H9 (cell line): ENCODE measurements at regions not wholly inside any gene's neighbourhood (a gene's known extent, or its start where the extent isn't known, plus 50 kb on each side); places are given as distances from the start of the nearest gene placed in this dataset.

Source experiments
- DNase-seq: peaks from one replicate; pipeline ENCODE4 v3.0.0-alpha.2; 2017
- H2AFZ ChIP-seq: one replicate; pipeline ENCODE4 v1.6.1; 2013; ENCODE audit warnings: mild to moderate bottlenecking, low read length, control low read depth, moderate library complexity
- H2AK5ac ChIP-seq: 2 replicates; pipeline ENCODE4 v1.6.1; 2013; ENCODE audit warnings: low read length, control low read depth, mixed read lengths; ENCODE audit not compliant: insufficient read length
- H2BK120ac ChIP-seq: one replicate; pipeline ENCODE4 v1.6.1; 2013; ENCODE audit warnings: low read depth, mild to moderate bottlenecking, low read length, control low read depth, inconsistent platforms; ENCODE audit not compliant: poor library complexity, severe bottlenecking
- H2BK12ac ChIP-seq: 2 replicates; pipeline ENCODE4 v1.6.1; 2013; ENCODE audit warnings: low read length, control low read depth, mixed read lengths, low read depth; ENCODE audit not compliant: insufficient read length
- H2BK15ac ChIP-seq: 2 replicates; pipeline ENCODE4 v1.6.1; 2013; ENCODE audit warnings: low read depth, low read length, control low read depth
- H2BK20ac ChIP-seq: one replicate; pipeline ENCODE4 v1.6.1; 2013; ENCODE audit warnings: low read depth, mild to moderate bottlenecking, low read length, control low read depth, inconsistent platforms; ENCODE audit not compliant: poor library complexity, severe bottlenecking
- H2BK5ac ChIP-seq: 2 replicates; pipeline ENCODE4 v1.6.1; 2013; ENCODE audit warnings: low read length, control low read depth, mixed read lengths; ENCODE audit not compliant: insufficient read length
- H3K14ac ChIP-seq: 2 replicates; pipeline ENCODE4 v1.6.1; 2013; ENCODE audit warnings: low read length, control low read depth; ENCODE audit not compliant: insufficient read depth
- H3K18ac ChIP-seq: 2 replicates; pipeline ENCODE4 v1.6.1; 2013; ENCODE audit warnings: low read depth, mild to moderate bottlenecking, mixed read lengths, low read length, control low read depth; ENCODE audit not compliant: insufficient read length
- H3K23ac ChIP-seq: 2 replicates; pipeline ENCODE4 v1.6.1; 2013; ENCODE audit warnings: low read length, control low read depth, mixed read lengths, low read depth; ENCODE audit not compliant: insufficient read length
- H3K23me2 ChIP-seq: 2 replicates; pipeline ENCODE4 v1.6.1; 2013; ENCODE audit warnings: low read depth, mild to moderate bottlenecking, mixed read lengths, low read length, control low read depth; ENCODE audit not compliant: insufficient read length, poor library complexity, severe bottlenecking
- H3K27ac ChIP-seq: 2 replicates; pipeline ENCODE4 v1.5.1; 2013; ENCODE audit warnings: low read length, control low read depth, mixed read lengths, low read depth; ENCODE audit not compliant: insufficient read length
- H3K27me3 ChIP-seq: 2 replicates; pipeline ENCODE4 v1.6.1; 2013; ENCODE audit warnings: low read length, control low read depth, inconsistent platforms; ENCODE audit not compliant: insufficient read depth
- H3K4ac ChIP-seq: 2 replicates; pipeline ENCODE4 v1.6.1; 2013; ENCODE audit warnings: low read depth, mild to moderate bottlenecking, control low read depth, inconsistent platforms, low read length, moderate library complexity
- H3K4me1 ChIP-seq: 2 replicates; pipeline ENCODE4 v1.6.1; 2013; ENCODE audit warnings: low read length, control low read depth, inconsistent platforms; ENCODE audit not compliant: insufficient read depth
- H3K4me2 ChIP-seq: 2 replicates; pipeline ENCODE4 v1.6.1; 2013; ENCODE audit warnings: low read length, control low read depth, mixed read lengths; ENCODE audit not compliant: insufficient read length, insufficient read depth
- H3K56ac ChIP-seq: 2 replicates; pipeline ENCODE4 v1.6.1; 2013; ENCODE audit warnings: low read depth, mild to moderate bottlenecking, mixed read lengths, low read length, control low read depth; ENCODE audit not compliant: insufficient read length
- H3K79me1 ChIP-seq: 2 replicates; pipeline ENCODE4 v1.6.1; 2013; ENCODE audit warnings: low read depth, mild to moderate bottlenecking, moderate library complexity, low read length, control low read depth, inconsistent platforms; ENCODE audit not compliant: insufficient read depth, poor library complexity, severe bottlenecking
- H3K79me2 ChIP-seq: 2 replicates; pipeline ENCODE4 v1.6.1; 2013; ENCODE audit warnings: low read length, control low read depth, inconsistent platforms; ENCODE audit not compliant: insufficient read depth
- H3K9ac ChIP-seq: 2 replicates; pipeline ENCODE4 v1.6.1; 2013; ENCODE audit warnings: low read length, control low read depth, mixed read lengths; ENCODE audit not compliant: insufficient read length; ENCODE audit errors: extremely low read depth
- H3K9me3 ChIP-seq: one replicate; pipeline ENCODE4 v1.6.1; 2013; ENCODE audit warnings: low read depth, low read length, inconsistent platforms; ENCODE audit not compliant: control insufficient read depth
- H3T11ph ChIP-seq: one replicate; pipeline ENCODE4 v1.6.1; 2013; ENCODE audit warnings: mild to moderate bottlenecking, low read length, control low read depth, inconsistent platforms
- H4K20me1 ChIP-seq: one replicate; pipeline ENCODE4 v1.6.1; 2013; ENCODE audit not compliant: control insufficient read depth, insufficient read length, insufficient read depth
- H4K5ac ChIP-seq: 2 replicates; pipeline ENCODE4 v1.6.1; 2013; ENCODE audit warnings: low read depth, mild to moderate bottlenecking, mixed read lengths, low read length, control low read depth; ENCODE audit not compliant: insufficient read length
- H4K8ac ChIP-seq: replicated peaks from 2 replicates; pipeline ENCODE4 v1.6.1; 2013; ENCODE audit warnings: low read length, control low read depth, mixed read lengths, low read depth; ENCODE audit not compliant: insufficient read length
- H4K91ac ChIP-seq: 2 replicates; pipeline ENCODE4 v1.6.1; 2013; ENCODE audit warnings: low read depth, mild to moderate bottlenecking, moderate library complexity, mixed read lengths, low read length, control low read depth; ENCODE audit not compliant: insufficient read length
- H3K27ac Mint-ChIP-seq, 3 experiments: 2 replicates in 2 of 3; 3 replicates in 1 of 3; pipeline ENCODE4 v1.8.0; 2020 to 2021; ENCODE audit warnings: mixed read lengths in 3 of 3, mild to moderate bottlenecking in 1 of 3, moderate library complexity in 1 of 3
- H3K27me3 Mint-ChIP-seq: 2 replicates; pipeline ENCODE4 v1.8.0; 2021; ENCODE audit warnings: low read depth, mild to moderate bottlenecking, moderate library complexity, mixed read lengths
- H3K36me3 Mint-ChIP-seq, 3 experiments: 2 replicates in 2 of 3; 3 replicates in 1 of 3; pipeline ENCODE4 v1.8.0; 2020 to 2021; ENCODE audit warnings: low read depth in 3 of 3, mixed read lengths in 3 of 3; ENCODE audit not compliant: insufficient read depth in 1 of 3
- H3K4me1 Mint-ChIP-seq, 2 experiments: 2 replicates each; pipeline ENCODE4 v1.8.0; 2020; ENCODE audit warnings: mixed read lengths in 2 of 2
- H3K4me3 Mint-ChIP-seq, 2 experiments: 2 replicates in 1 of 2; 3 replicates in 1 of 2; pipeline ENCODE4 v1.8.0; 2020 to 2021; ENCODE audit warnings: mild to moderate bottlenecking in 2 of 2, mixed read lengths in 2 of 2, moderate library complexity in 1 of 2
- H3K9me3 Mint-ChIP-seq, 2 experiments: 2 replicates in 1 of 2; 3 replicates in 1 of 2; pipeline ENCODE4 v1.8.0; 2020; ENCODE audit warnings: mild to moderate bottlenecking in 2 of 2, mixed read lengths in 2 of 2, moderate library complexity in 1 of 2
- CTCF ChIP-seq: fragments of 200-600 bp; sonication (generic); conservative IDR thresholded peaks from 3 replicates; pipeline ENCODE4 v1.8.0; 2021; ENCODE audit warnings: antibody characterized with exemption, mild to moderate bottlenecking
- WGBS: extraction: QIAGEN DNeasy Blood & Tissue Kit; methylation state at CpG from one replicate; pipeline ENCODE4 v1.1.7; 2013; ENCODE audit warnings: missing lambda C conversion rate, low lambda C conversion rate, mixed read lengths; ENCODE audit not compliant: insufficient read length; ENCODE audit errors: extremely low coverage; 5-methylcytosine and 5-hydroxymethylcytosine counted together

GRCh38 chr9:12891588-12891987 is 116.8 kb downstream of the LURAP1L start:
- Histone ChIP-seq H4K20me1 (no peaks in the 10 kb centered on the region), H3K9me3 (no peaks in the 10 kb centered on the region), H3K27ac (no peak overlapping the region), H2AK5ac (no peak overlapping the region), H2AFZ (no peak overlapping the region), H3K4me2 (no peak overlapping the region), H2BK15ac (no peak overlapping the region), H3K56ac (no peak overlapping the region), H3K9ac (no peak overlapping the region), H4K8ac (no peak overlapping the region), H3K18ac (no peak overlapping the region), H3K23ac (no peak overlapping the region), H2BK120ac (no peak overlapping the region), H4K91ac (no peak overlapping the region), H4K5ac (no peak overlapping the region), H2BK20ac (no peak overlapping the region), H3K4me1 (no peaks in the 10 kb centered on the region), H2BK5ac (no peak overlapping the region), H3K14ac (no peak overlapping the region), H3K79me2 (no peaks in the 10 kb centered on the region), H3K23me2 (no peaks in the 10 kb centered on the region), H2BK12ac (no peak overlapping the region), H3K79me1 (no peaks in the 10 kb centered on the region), H3K4ac (no peak overlapping the region), H3T11ph (no peak overlapping the region), H3K27me3 (no peaks in the 10 kb centered on the region)
- no peaks in the 10 kb centered on the region; a peak in 1 of 4 replicates for H3K4me1 Mint-ChIP-seq
- H3K27ac Mint-ChIP-seq = no peak overlapping the region
- no peak for TF ChIP-seq CTCF
- DNase-seq = no peak
- H3K36me3 Mint-ChIP-seq = peaks cover 0 to 7% (median 0%) of the 10 kb centered on the region in 3 experiments; a peak in 1 of 7 replicates
- WGBS = no CpG with 5 or more reads among the region's 1 CpG
- H3K9me3 Mint-ChIP-seq = peaks cover 5 to 9% of the 10 kb centered on the region in 2 experiments; a peak in 1 of 5 replicates
- no peak overlapping the region for H3K4me3 Mint-ChIP-seq
- no peaks in the 10 kb centered on the region for H3K27me3 Mint-ChIP-seq
